GM18868 (cell line): ENCODE measurements at regions not wholly inside any gene's neighbourhood (a gene's known extent, or its start where the extent isn't known, plus 50 kb on each side); places are given as distances from the start of the nearest gene placed in this dataset.
"Not testable (repeated sequence)": the region's sequence is repeated elsewhere in the genome, so short reads cannot be mapped to it uniquely, and the experiment has no call there.

ENCODE experiments used
- ATAC-seq: cut with Tn5 transposase; IDR thresholded peaks from one replicate; pipeline ENCODE4 v1.9.1; 2021; ENCODE audit warnings: mild to moderate bottlenecking, moderate library complexity; ENCODE audit not compliant: unreplicated experiment

- no peak for ATAC-seq
Observed at GRCh38 chr6:115310156-115310555, 750.5 kb downstream of the FRK start.

DNA sequence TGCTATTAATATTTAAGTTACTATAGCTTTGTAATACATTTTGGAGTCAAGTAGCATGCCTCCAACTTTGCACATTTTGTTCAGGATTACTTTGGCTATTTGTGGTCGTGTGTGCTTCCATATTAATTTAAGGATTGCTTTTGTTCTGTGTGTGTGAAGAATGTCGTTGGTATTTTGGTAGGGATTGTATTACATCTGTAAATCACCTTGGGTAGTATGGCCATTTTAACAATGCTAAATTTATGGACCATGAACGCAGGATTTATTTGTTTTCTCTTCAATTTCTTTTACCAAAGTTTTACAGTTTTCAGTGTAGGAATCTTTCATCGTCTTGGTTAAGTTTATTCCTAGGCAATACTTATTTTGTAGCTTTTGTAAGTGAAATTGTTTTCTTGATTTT lies 758.0 kb downstream of the FRK start:
- no peak for ATAC-seq

GRCh38 chr6:115287467-115287866 lies 773.2 kb downstream of the FRK start:
- no peak for ATAC-seq

- ATAC-seq = no peak
Observed at GRCh38 chr6:115276881-115277565, 783.7 kb downstream of the FRK start.

DNA sequence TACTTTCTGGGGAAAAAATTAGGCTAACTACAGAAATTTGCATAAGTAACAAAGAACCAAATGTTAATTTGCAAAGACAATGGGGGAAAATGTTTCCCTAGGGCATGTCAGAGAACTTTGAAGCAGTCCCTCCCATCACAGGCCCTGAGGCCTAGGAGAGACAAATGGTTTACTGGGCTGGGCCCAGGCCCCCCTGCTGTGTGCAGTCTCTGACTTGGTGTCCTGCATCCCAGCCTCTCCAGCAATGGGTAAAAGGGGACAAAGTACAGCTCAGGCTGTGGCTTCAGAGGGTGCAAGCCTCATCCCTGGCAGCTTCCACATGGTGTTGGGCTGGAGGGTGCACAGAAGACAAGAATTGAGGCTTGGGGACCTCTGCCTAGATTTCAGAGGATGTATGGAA lies 788.4 kb downstream of the FRK start:
- no peak for ATAC-seq

DNA sequence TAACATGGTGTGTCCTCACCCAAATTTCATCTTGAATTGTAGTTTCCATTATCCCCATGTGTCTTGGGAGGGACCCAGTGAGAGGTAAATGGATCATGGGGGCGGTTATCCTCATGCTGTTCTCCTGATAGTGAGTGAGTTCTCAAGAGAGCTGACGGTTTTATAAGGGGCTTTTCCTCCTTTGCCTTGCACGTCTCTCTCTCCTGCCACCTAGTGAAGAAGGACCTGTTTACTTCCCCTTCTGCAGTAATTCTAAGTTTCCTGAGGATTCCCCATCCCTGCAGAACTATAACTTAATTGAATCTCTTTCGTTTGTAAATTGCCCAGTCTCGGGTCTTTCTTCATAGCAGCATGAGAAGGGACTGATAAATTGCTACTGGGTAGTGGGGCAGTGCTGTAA lies 789.3 kb downstream of the FRK start:
- no peak for ATAC-seq

DNA sequence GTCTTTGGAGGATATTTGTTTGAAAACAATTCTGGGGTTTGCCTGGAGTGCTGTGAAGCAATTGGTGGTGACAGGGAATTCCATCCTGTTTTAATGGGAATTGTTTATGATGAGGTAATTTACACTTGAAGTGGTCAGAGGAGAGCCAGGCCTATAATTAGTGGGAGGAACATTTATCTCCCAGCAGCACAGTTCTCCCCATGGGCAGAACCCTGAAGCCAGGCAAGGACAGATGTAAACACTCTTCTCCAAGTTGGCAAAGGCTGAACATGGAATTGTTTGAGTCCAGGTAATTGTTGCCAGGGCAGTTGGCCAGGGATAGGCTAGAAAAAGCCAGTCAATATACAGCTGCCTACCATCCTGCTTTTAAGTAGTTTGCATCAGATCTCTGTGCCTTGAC lies 789.7 kb downstream of the FRK start:
- no peak for ATAC-seq

DNA sequence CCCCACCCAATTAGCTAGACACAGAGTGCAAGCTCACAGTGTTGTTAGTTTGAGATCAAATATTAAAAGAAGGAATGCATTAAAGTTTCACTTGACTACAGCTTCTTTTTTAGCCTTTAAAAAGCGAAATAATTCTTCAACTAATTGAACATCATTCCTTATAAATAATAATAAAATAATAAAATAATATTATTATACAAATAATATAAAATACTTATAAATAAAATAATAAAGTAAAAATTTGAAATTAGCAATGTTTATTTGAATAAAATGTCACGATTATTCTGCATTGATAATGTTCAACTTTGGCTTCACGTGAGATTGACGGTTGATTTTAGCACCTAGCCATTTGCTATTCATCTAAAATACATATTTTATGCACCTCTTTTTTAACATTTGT lies 819.3 kb downstream of the FRK start:
- no peak for ATAC-seq

- no peak for ATAC-seq
Observed at GRCh38 chr6:115221198-115221597, 839.5 kb downstream of the FRK start.

DNA sequence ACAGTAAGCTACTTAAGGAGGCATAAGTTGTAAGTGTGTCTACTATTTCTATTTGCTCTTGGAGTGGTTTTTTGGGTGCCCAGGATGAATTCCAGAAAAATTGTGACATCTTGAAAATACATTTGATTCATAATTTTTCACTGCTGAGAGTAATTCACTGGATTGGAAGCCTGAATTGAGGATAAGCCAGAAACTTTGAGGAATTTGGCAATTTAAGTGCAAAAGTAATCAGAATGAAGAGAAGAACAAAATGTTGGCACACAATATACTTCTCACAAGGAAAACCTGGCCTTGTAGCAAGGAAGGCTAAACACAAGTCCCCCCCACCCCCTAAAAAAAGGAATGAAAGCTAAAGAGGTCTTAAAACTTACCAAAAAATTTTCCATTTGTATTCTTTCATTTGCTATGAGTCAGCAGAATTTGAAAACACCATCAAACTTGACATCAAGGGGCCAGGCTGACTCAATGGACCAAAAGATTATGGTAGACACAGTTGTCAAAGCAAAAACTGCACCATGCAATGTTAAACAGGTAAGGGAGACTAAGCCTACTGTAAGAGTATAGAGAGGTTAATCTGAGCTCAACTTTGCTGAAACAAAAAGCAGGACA lies 840.0 kb downstream of the FRK start:
- ATAC-seq = no peak

DNA sequence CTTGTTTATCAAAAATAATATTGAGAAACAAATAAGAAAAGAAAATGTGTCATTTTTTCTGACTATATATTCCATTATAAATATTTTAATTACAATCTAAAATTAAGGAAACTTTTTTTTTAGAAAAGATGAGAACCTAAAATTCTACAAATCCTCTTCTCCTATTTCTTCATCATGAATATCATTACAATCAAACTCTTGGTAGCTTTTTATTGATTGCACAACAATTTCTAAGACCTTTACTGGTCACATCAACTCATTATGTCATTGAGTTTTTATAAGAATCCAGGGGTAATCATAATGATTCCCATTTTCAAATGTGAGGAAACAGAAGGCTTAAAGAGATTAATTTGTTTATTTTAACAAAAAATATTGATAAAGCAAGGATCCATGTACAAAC lies 841.0 kb downstream of the FRK start:
- ATAC-seq = no peak

GRCh38 chr6:115216835-115217234 lies 843.9 kb downstream of the FRK start:
- no peak for ATAC-seq

- ATAC-seq = no peak
Observed at GRCh38 chr6:115214283-115214682, 846.4 kb downstream of the FRK start.

DNA sequence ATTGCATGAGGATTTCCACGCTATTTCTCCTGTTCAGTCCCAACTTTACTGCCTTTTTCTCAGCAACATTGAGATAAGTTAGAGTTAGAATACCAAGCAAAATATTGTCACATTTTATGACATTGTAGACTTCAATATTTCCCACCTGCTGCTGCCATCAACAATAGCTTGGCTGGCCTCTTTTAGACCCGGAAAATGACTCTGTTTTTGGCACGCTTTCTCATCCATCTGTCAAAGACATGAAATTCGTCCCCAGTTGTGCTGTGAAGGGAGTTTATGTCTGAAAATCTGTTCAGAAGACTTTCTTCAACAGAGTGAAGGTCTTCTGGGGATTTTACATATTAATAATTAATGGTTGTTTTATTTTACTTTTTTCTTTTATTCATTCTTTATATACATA lies 857.3 kb downstream of the FRK start:
- no peak for ATAC-seq

DNA sequence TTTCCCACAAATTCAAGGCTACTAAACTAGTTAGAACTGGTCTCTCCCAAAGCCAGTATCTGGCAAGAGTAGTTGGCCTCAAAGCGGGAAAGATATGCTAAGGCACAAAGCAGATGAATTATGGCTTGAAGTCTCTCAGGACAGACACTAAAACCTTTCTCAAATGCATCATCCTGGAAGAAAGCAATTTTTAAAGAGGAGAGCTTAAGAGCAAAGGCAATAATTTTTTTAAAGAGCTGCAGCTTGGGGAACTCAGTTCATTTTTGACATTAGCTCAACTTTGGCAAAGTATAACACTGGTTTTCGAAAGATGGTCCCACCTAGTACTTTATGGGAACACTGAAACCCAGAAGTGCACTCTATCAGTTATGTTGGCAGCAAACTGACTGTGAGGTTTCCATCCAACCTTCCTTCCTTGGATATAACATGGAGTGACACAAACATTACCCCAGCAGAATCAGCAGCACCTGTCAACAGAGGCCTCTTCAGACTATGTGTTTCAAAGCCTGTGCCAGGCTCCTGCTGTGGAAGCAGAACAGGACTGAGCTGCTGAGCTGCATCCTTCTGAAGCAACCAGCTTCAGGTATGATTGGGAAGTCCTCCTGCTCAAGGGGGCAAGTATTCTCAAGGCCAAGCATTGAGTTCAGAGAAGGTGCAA lies 852.3 kb upstream of the HS3ST5 start:
- ATAC-seq = no peak

GRCh38 chr6:115191989-115192388 lies 849.2 kb upstream of the HS3ST5 start:
- no peak for ATAC-seq

DNA sequence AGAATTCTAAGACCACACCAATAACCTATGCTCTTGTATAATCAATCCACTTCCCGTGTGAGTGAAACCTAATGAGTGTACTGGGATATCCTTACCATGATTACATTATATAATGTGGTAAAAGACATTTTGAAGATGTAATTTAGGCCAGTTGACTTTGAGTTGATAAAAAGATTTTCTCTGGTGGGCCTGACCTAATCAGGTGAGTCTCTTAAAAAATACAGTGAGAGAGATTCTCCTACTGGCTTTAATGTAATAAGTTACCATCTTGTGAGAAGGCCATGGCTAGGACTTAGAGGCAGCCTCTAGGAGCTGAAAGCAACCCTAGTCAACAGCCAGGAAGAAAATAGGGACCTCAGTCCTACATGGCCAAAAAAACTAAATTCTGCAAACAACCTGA lies 847.7 kb upstream of the HS3ST5 start:
- ATAC-seq = no peak

- not testable (repeated sequence) for ATAC-seq
Observed at GRCh38 chr6:115175456-115175855, 832.6 kb upstream of the HS3ST5 start.

- ATAC-seq = not testable (repeated sequence)
Observed at GRCh38 chr6:115165912-115166311, 823.1 kb upstream of the HS3ST5 start.

DNA sequence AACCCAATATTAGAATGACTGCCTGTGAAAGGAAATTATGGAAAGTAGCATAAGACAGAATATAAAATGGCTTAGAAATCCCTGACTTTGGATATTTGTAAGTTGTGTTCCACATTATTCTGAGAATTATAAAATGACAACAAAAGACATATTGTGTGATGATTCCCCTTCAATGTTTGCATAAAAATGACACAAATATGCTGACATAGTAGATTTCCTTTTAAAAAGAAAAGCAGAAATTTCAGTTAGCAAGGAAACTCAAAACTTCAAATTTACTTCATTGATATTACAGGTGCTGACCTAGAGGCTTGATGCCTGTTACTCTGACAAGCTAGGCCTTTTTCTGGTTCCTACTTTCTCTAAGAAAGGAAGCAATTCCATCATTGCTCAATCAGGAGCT lies 816.9 kb upstream of the HS3ST5 start:
- no peak for ATAC-seq

DNA sequence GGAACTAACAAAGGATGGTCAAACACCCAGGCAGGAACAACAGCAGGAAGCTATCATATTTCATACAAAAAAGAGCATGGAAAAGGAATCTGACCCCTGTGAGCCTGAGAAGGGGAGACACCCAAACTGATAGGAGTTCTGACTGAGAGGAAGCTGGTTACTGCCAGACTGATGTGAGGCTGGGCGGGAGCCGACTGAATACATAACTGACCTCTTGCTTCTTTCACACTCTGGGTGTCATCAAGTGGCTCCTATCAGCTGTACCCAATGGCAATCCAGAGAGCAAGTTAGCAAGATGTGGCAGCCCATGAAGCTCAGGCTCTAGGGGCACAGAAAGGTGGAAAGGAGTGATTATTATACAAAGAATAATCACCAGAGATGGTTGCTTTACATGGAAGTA lies 795.1 kb upstream of the HS3ST5 start:
- ATAC-seq = no peak

DNA sequence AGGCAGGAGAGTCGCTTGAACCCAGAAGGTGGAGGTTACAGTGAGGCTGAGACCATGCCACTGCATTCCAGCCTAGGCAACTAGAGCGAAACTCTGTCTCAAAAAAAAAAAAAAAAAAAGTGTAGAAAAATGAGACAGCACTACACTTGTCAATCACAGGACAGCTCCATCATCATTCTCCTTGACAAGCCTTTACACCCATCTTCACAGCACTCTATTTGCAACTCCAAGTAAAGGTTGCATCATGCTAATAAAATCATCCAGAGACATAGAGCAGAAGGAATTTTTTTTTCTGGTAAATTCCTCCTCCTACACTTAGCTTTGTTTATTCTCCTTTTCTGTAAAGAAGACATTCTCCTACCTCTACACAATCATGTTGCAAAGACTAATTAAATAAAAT lies 791.0 kb upstream of the HS3ST5 start:
- ATAC-seq = no peak
